Vagina (tissue), 2 donors: ENCODE measurements at regions not wholly inside any gene's neighbourhood (a gene's known extent, or its start where the extent isn't known, plus 50 kb on each side); places are given as distances from the start of the nearest gene placed in this dataset.

Experiments used
- DNase-seq, 2 donors: peaks; one replicate each; pipeline ENCODE4 v3.0.0-alpha.2; 2017; ENCODE audit errors: extremely low spot score in 2 of 2
- H3K27ac ChIP-seq: fragments of 200-600 bp; sonication (generic); one replicate; pipeline ENCODE4 v1.5.1; 2019
- H3K27me3 ChIP-seq: fragments of 200-600 bp; sonication (generic); one replicate; pipeline ENCODE4 v1.5.1; 2019
- H3K36me3 ChIP-seq, 2 donors: fragments of 200-600 bp; sonication (generic); one replicate each; pipeline ENCODE4 v1.5.1; 2017 to 2019
- H3K4me1 ChIP-seq: fragments of 200-600 bp; sonication (generic); one replicate; pipeline ENCODE4 v1.5.1; 2019
- H3K4me3 ChIP-seq, 2 donors: fragments of 200-600 bp; sonication (generic); 1 replicate in 1 of 2; 2 replicates in 1 of 2; pipeline ENCODE4 v1.5.1; 2016 to 2019
- H3K9me3 ChIP-seq: fragments of 200-600 bp; sonication (generic); one replicate; pipeline ENCODE4 v1.5.1; 2019
- CTCF ChIP-seq, 3 experiments: fragments of 450-650 bp in 2 of 3; fragments of 200-600 bp in 1 of 3; sonication (generic) in 1 of 3; IDR thresholded peaks; one replicate each; pipeline ENCODE4 v1.5.1; 2017 to 2019; ENCODE audit warnings: antibody characterized with exemption in 3 of 3, mild to moderate bottlenecking in 2 of 3, moderate library complexity in 2 of 3
- POLR2A ChIP-seq, 2 donors: fragments of 450-650 bp; IDR thresholded peaks; one replicate each; pipeline ENCODE4 v1.6.1; 2017; ENCODE audit warnings: antibody characterized with exemption in 2 of 2, mild to moderate bottlenecking in 2 of 2, moderate library complexity in 2 of 2
- POLR2AphosphoS5 ChIP-seq, 2 donors: sonication (generic); formaldehyde crosslinking; IDR thresholded peaks; one replicate each; pipeline ENCODE4 v1.9.0; 2017; ENCODE audit warnings: antibody characterized with exemption in 2 of 2, mild to moderate bottlenecking in 2 of 2, low read depth in 1 of 2; ENCODE audit not compliant: insufficient read depth in 1 of 2
- intact Hi-C: fragments of 100-400 bp; cut with DNase I; formaldehyde crosslinking; loops from one replicate; pipeline ENCODE4 v1.15.1; 2023

- H3K27me3 ChIP-seq: no peaks in the 10 kb centered on the region
Observed at GRCh38 chrX:115410731-115411428, 121.4 kb downstream of the LUZP4 start.

GRCh38 chrX:115413246-115413878 lies 123.8 kb downstream of the LUZP4 start:
- TF ChIP-seq CTCF (IDR thresholded peaks at IDR 0.05) (no peak), POLR2A (IDR thresholded peaks at IDR 0.05) (no peak), POLR2AphosphoS5 (IDR thresholded peaks at IDR 0.05; ENCODE audit: insufficient read depth in 1 of 2, low read depth in 1 of 2) (no peak)
- intact Hi-C loops: no loop called here
- Histone ChIP-seq H3K27me3 (no peaks in the 10 kb centered on the region), H3K27ac (no peak overlapping the region), H3K36me3 (no peaks in the 10 kb centered on the region), H3K4me3 (no peak overlapping the region), H3K9me3 (no peaks in the 10 kb centered on the region), H3K4me1 (no peaks in the 10 kb centered on the region)
- DNase-seq: no peak

More at GRCh38 chrX:115410731-115411428, 121.4 kb downstream of the LUZP4 start:
- intact Hi-C loops: no loop called here
- no peak for DNase-seq
- no peak overlapping the region for H3K4me3 ChIP-seq
- H3K9me3 ChIP-seq: no peaks in the 10 kb centered on the region
- no peaks in the 10 kb centered on the region for H3K4me1 ChIP-seq
- H3K36me3 ChIP-seq: no peaks in the 10 kb centered on the region
- TF ChIP-seq CTCF (IDR thresholded peaks at IDR 0.05): no peak
- no peak for TF ChIP-seq POLR2A (IDR thresholded peaks at IDR 0.05)
- no peak for TF ChIP-seq POLR2AphosphoS5 (IDR thresholded peaks at IDR 0.05; ENCODE audit: insufficient read depth in 1 of 2, low read depth in 1 of 2)
- H3K27ac ChIP-seq: no peak overlapping the region

- Histone ChIP-seq H3K36me3 (no peaks in the 10 kb centered on the region), H3K4me3 (no peak overlapping the region), H3K9me3 (no peaks in the 10 kb centered on the region), H3K27ac (no peak overlapping the region), H3K27me3 (no peaks in the 10 kb centered on the region), H3K4me1 (no peaks in the 10 kb centered on the region)
- DNase-seq: no peak
- TF ChIP-seq POLR2A (IDR thresholded peaks at IDR 0.05): no peak
- TF ChIP-seq POLR2AphosphoS5 (IDR thresholded peaks at IDR 0.05; ENCODE audit: insufficient read depth in 1 of 2, low read depth in 1 of 2): no peak
- TF ChIP-seq CTCF (IDR thresholded peaks at IDR 0.05): no peak
- intact Hi-C loops: no loop called here
Observed at GRCh38 chrX:115419069-115419468, 129.6 kb downstream of the LUZP4 start.

- no peak overlapping the region for H3K27ac ChIP-seq
- intact Hi-C loops: no loop called here
- no peak for DNase-seq
- no peak overlapping the region for H3K4me3 ChIP-seq
- no peaks in the 10 kb centered on the region for H3K9me3 ChIP-seq
- H3K27me3 ChIP-seq: no peaks in the 10 kb centered on the region
- H3K36me3 ChIP-seq: no peaks in the 10 kb centered on the region
- H3K4me1 ChIP-seq: no peaks in the 10 kb centered on the region
- TF ChIP-seq POLR2A (IDR thresholded peaks at IDR 0.05) (no peak), CTCF (IDR thresholded peaks at IDR 0.05) (no peak)
Observed at GRCh38 chrX:115423086-115423485, 133.6 kb downstream of the LUZP4 start.

- no peak for DNase-seq
- no peak overlapping the region for H3K4me3 ChIP-seq
- intact Hi-C loops: no loop called here
- no peaks in the 10 kb centered on the region for H3K27me3 ChIP-seq
- no peak for TF ChIP-seq POLR2A (IDR thresholded peaks at IDR 0.05)
- TF ChIP-seq CTCF (IDR thresholded peaks at IDR 0.05): no peak
- TF ChIP-seq POLR2AphosphoS5 (IDR thresholded peaks at IDR 0.05; ENCODE audit: insufficient read depth in 1 of 2, low read depth in 1 of 2): no peak
- H3K4me1 ChIP-seq: no peaks in the 10 kb centered on the region
- no peak overlapping the region for H3K27ac ChIP-seq
- H3K36me3 ChIP-seq: no peaks in the 10 kb centered on the region
- no peaks in the 10 kb centered on the region for H3K9me3 ChIP-seq
Observed at GRCh38 chrX:115425359-115425758, 135.6 kb upstream of the PLS3 start.
